Tongue (tissue), 1 donor: ENCODE measurements at regions not wholly inside any gene's neighbourhood (a gene's known extent, or its start where the extent isn't known, plus 50 kb on each side); places are given as distances from the start of the nearest gene placed in this dataset.

Source experiments
- DNase-seq: peaks from one replicate; pipeline ENCODE4 v3.0.0-alpha.2; 2015

DNA sequence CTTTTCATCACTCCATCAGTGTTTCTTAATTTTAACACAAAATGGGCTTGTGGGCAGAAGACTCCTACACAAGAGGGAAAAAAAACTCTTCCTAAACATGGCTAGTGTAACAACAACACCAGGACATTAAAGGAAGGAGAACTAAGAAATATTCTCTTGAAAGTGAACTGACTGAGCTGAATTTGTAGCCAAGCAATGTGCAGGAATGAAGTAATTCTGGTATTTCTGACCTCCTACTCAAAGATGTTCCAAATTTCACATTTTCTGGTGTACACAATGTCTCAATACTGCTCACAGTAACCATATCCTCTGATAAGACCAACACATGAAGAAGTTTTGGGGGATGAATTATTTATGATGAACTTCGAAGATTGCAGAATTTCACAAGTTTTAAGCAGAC is 357.3 kb downstream of the DUSP6 start:
- DNase-seq: no peak

DNA sequence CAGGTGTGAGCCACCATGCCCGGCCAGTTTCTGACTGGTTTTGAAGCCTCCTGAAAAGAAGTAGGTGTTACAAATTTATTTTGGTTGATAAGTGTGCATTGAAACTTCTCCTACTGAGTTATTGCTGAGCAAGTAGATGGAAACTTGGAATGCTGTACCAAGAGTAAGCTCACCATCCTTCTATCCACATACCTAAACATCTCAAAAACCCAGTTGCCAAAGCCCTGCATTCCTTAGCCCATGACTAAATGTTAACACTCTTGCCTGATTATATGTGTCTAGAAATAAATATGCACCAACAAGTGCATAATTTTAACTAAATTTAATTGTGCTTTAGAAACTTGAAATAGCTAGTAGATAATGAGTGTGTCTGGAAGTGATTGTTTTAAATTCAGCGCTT is 357.8 kb downstream of the DUSP6 start:
- DNase-seq: no peak

DNA sequence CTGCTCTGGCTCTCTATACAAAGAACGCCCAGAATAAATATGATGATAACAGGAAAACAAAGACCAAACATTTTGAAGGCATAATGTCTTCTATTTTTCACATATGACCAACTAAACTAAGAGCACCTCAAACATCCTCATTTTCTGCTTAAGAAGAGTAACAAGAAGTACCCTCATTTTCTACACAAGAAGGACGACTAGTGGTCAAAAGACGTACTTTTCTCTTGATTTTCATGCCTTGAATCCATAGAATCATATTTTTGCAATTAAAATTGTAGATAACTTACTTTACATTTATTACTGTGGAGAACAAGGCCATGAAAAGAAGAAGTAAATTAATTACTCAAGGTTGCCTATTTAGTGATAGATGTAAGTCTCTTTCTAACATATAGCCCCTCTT is 358.6 kb downstream of the DUSP6 start:
- DNase-seq: peak; percentile 62

DNA sequence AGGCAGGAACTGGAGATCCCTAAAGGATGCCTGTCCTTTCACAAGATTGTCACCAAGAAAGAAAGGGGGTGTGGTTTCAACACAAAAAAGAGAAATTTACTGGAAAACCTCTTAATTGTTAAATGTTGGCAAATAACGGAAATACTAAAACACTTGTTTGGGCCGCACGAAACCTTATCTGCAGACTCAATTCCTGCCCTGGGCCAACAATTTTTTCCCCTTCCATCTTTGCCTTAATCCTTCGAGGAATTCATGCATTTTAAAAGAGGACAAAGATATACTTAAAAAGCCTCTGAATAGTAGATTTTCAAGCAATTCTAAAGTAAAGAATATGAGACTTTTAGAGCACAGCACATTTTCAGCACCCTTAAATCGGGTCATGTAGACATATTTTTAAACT is 366.2 kb downstream of the DUSP6 start:
- DNase-seq: no peak

DNA sequence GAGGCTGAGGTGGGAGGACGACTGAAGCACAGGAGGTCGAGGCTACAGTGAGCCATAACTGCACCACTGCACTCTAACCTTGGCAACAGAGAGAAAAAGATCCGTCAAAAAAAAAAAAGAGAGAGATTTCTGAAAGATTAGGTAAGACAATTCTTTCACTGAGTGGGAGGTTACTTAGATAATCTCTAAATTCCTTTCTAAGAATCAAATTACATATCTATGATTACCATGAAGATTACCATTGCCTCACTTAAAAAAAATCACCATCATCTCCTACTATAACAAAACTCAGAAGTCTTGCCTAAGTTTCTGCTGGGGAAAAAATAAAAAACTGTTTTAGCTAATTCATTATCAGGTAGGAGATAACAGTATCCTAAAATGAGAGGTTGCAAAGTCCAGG is 366.7 kb downstream of the DUSP6 start:
- DNase-seq: no peak

DNA sequence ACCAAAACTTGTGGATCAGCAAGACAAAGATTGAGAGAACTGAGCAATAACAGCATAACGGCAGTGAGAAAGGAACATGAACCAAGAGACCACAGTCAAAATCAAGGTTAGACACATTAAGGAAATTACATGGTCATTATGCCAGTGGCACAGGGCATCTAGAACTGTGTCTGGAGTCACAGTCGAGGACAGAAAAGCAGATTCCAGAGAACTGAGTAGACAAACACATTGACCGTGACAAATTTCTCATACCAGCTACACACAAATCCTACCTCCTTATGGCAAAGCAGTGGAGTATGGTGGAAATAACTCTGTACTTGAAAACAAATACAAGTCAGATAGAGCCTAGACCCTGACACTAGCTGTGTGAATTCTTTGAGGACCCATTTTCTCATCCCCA is 367.3 kb downstream of the DUSP6 start:
- DNase-seq: no peak

DNA sequence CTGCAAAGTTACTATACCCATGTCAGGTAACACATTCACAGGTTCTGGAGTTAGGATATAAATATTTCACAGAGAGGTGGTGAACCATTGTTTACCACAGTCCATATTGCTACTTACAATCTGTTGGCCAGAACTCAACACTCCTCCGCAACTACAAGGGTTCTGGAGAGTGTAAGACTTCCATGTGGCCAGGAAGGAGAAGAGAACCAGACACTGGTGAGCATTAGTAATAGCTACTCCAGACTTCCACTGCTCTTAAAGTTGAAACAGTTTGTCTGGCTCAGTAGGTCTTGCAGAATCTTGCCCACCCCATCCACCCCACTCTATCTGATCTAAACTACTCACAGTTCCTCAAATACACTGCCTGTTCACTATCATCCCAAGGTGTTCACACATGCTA is 369.6 kb downstream of the DUSP6 start:
- DNase-seq: no peak

DNA sequence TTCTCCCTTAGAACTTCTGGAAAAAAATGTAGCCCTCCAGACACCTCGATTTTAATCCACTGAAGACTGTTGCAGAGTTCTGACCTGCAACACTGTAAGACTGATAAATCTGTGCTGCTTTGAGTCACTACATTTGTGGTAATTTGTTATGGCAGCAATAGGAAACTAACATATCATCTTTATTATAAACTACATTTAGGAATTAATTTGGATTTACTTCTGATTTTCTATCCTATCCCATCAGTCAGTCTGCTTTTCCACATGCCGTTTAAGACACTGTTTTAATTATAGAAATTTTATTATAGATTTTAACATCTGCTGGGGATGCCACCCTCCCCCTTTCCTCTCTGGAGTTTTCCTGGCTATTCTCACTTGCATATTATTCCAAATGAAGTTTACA is 375.2 kb downstream of the DUSP6 start:
- no peak for DNase-seq

DNA sequence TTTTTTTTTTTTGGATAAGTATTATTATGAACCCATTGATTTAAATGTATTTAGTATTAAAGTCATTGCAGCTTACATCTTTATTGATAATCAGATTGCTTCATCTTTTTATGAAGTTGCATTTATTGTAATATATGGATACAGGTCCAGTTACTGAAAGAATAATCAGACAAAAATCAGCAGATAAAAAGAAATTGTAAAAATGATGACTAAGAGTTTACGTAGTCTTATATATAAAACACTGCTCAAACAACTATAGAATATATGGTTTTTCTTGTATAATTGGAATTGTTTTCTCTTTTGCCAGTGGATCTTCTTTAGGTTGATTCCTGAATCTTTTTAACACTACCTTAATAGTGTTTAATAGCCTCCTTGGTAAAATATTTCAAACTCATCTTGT is 378.3 kb downstream of the DUSP6 start:
- DNase-seq: no peak

DNA sequence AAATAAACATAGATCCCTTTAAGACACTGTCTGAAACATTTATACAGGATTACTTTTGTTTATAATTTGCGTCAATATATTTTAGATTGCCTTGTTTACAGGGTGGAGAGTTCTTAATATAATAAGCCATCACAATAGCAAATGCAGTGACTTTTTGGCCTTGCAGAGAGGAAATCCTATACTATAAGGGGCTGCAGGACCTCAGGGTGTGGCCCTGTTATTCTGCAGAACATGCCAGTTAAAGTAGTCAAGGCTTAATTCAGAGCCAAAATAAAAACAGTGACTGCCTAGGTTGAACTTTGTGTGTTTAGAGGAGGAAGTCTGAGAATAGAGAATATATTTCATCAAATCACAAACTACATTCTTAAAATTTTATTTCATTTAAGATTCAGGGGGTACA is 381.6 kb downstream of the DUSP6 start:
- no peak for DNase-seq

DNA sequence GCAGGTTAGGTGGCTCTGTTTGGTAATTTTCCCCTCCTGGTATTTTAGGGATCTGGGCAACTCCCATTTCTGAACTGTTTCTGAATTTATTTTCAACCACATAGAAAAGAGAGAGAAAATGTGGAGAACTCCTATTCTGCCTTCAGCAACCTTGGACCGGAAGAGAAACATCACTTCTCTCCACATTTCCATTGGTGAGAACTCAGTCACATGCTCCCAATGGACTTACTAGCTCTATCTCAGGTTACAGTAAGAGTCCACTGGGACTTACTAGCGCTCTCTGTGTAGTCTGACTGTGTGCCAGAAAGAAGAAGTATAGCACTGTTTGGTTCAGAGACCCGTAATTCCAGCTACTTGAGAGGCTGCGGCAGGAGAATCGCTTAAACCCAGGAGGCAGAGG is 383.2 kb downstream of the DUSP6 start:
- DNase-seq: no peak

DNA sequence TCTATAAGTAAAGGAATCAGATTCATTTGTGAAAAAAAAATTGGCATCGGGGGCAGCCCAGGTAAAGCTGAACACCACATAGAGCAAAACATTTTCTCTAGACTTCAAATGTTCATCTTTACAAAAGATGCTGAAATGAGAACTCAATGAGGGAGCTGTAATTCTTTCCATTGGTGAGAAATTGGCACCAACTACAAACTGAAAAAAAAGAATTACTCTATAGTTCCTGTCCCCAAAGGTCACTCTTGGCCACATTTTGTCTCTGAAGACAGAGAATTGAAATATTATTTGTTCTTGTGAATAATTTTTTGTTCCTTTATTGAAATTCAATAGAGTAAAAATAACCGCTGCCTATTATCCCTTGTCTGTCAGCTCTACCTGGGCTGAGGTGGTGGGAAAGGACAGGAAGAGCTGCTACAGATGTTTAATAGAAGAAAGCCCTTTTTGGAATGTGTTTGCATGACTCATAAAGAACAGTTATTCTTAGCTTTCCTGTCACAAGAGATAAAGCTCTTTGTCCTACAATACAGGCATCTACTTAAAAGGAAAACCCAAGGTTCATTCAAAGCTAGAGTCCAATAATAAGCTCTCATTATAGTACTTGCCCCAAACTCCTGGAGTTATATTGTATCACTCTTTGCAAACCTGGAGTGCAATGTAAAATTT is 380.1 kb upstream of the KITLG start:
- DNase-seq: no peak

DNA sequence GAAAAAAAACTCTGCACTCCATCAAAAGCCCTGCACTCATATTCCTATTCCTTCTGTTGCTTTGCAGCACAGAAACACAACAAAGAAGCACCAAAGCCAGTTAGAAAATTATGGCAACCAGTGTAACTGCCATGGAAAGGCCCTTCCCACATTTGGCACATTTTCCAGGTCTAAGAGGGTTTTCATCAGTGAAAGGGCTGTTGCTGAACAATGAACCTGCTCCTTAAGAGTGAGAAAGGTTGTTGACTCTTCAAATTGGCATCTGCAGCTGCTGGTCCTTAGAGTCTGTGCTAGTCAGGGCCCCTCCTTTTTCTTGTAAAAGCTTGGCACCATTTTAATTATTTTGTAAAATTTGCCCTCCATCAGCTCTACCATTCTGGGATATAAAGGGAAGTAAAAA is 378.7 kb upstream of the KITLG start:
- DNase-seq: no peak

DNA sequence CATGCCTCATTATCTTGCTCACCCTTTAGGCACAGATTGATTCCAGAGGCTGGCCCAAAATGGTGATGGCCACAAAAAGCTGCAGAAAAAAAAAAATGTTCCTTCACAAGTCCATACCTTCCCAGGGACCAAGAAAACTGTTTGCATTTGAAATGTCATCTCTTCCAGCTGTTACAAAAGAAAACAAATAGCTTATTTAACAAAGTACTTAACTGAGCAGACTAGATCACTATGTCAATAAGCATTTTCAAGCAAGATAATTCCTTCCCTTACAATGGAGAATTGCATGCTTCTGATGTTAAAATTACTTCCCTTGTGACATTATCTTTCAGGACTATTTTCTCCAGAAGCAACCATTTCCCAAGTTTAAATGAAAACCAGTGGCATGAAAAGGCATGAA is 377.9 kb upstream of the KITLG start:
- DNase-seq: peak; percentile 6

DNA sequence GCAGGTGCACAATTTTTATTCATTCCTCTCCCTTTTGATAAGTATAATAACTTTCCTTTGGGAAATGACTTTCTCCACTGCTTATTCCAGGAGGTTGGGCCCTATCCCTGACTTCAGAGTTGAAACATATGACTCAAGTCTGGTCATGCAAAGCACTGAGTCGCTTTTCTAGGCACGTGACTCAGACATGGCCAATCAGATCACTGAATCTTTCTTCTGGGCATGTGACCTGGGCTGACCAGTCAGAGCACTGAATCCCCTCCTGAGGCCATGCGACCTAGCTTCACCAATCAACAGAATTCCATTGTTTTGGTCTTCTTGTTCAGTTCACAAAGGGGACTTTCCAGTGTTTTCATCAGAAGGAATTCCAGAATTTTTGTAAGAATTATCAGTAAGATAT is 377.1 kb upstream of the KITLG start:
- DNase-seq: no peak

DNA sequence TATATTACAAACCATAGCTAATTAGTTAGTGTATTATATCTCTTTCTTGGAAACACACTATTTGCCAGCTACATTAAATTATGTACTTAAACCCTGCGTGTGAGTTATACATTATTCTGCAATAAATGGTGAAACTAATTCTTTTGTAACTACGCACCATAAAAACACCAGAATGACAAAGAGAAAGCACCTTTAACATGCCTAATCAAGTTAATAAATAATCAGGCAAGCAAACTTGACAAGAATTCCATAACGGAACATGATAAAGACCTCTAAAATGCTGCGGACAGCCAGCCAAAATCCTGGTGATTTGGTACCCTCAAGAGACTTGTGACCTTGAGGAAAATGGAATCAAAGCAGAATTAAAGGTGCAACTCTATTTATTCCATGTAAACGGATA is 375.3 kb upstream of the KITLG start:
- DNase-seq: no peak

DNA sequence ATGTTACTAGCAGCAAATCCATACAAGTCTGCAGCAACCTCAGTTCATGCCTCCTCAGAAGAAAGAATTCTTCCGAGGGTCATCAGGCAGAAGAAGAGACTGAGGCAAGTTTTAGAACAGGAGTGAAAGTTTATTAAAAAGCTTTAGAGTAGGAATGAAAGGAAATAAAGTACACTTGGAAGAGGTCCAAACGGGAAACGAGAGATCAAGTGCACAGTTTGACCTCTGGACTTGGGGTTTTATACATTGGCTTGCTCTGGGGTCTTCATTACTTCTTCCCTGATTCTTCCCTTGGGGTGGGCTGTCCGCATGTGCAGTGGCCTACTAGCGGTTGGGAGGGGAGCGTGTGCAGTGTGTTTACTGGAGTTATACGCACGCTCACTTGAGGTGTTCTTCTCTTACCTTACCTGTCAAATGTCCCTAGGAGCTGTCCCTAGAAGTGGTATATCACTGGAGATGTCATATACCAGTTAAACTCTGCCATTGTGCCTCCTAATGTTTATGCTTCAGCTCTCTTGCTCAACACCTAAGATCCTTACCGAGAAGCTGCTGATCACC is 372.8 kb upstream of the KITLG start:
- DNase-seq: no peak

DNA sequence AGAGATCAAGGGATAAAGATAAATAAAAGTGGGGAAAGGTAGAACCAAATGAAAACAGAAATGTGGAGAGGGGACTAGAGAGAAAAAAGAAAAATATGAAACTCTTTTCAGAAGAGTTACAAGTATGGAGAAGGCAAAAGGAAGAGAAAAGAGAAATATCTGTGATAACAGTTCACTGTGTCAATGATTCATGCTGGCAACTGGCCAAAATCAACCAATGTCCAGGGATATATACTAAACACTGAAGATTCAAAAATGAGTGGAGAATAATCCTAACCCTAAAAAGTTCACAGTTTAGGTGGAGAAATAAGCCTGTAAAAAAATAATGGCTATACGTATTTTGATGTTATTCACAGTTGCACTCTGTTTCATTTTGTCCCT is 372.3 kb upstream of the KITLG start:
- DNase-seq: no peak

DNA sequence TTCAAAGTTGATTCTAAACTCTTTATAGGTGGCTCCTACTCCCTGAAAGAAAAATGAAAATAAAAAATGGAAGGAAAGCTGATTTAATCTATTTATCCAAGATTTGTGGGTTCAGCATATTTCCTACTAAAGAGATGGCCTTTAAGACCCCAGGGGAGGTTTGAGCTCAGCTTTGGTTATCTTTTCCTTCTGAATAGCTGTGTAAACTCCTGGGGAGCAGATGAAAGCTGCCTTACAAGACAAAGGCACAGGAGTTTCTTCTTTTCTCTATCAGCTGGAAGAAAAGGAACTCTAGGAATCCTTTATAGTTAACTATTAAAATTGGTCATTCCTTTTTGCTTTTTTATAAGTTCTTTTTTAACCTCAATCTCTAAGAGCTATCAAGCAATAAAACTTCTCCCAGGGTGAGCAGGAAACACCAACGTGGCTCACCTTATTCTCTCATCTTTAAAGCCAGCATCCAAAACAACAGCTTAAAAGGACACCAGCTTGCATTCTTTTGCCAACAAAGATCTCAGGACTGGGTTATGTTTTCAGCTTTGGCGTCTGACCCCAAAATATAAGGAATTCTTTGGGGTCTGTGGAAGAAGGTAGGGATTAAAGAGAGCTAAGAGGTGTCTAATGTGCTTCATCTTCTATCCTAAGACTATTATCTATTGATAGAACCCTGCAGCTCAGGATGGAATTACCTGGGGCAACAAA is 371.7 kb upstream of the KITLG start:
- DNase-seq: no peak

DNA sequence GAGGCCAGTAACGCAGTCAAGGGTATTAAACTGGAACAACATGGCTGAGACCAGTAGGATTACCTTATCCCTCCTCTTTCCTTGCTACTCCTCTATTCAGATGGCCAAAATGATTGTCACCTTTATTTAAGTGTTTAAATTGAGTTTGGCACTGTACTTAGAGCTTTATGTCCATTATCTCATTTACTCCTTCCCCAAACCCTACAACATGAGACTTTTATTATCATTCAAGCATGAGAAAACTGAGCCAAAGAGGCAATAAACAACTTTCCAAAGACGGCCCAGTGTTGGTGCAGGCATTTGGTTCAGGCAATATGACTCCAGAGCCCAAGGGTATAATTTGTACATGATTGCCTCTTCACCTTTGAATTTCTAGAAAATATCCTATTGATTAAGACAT is 370.9 kb upstream of the KITLG start:
- DNase-seq: no peak

DNA sequence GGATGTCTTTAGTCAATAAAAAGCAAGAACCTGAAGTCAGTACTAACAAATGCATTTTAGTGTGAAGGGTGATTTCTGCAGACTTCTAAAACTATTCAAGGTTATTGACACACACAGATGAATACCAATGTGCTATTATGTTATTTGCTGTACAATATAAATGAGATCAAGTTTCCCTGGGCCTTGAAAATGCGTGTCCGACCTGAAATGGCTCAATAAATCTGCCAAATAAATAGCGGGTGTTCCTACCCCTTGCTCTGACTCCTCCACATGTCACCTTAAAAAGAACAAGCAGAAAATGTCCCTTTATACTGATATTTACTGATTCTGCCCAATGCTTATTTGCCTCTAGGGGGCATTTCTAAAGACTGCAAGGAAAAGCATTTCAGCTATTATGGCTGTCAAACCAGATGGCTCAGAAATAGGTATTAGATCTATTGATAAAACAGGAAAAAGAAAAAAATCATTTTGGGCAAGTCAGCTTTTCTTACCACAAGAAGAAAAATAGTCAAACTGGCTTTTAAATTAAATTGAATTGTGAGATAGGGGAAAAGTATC is 367.3 kb upstream of the KITLG start:
- DNase-seq: no peak

DNA sequence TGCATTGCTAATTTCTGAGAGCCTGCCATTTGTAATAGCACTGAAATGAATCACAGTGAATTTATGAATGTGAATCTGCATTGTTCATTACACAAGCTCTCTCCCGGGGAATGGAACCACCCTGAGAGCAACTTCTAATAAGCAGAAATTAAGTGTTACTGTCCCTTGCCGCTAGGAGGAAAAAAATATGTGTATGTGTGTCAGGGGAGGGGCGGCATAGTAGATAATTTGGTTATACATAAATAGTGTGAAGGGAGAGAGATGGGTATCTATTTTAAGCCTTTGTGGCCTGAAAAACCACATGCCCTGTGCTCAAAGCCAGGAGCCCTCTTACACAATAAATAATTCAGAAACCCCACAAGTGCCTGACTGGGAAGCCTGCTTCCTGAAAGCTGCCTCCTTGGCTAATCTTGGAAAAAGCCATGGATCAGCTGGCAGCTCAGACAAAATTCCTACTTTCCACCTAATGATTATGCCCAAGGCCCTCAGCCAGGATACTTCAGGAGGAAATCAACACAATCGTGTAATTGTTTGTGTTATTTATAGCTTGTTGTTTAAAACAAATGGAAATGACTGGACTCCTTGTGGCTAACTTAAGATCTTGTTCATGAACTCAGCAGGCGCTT is 366.2 kb upstream of the KITLG start:
- no peak for DNase-seq

DNA sequence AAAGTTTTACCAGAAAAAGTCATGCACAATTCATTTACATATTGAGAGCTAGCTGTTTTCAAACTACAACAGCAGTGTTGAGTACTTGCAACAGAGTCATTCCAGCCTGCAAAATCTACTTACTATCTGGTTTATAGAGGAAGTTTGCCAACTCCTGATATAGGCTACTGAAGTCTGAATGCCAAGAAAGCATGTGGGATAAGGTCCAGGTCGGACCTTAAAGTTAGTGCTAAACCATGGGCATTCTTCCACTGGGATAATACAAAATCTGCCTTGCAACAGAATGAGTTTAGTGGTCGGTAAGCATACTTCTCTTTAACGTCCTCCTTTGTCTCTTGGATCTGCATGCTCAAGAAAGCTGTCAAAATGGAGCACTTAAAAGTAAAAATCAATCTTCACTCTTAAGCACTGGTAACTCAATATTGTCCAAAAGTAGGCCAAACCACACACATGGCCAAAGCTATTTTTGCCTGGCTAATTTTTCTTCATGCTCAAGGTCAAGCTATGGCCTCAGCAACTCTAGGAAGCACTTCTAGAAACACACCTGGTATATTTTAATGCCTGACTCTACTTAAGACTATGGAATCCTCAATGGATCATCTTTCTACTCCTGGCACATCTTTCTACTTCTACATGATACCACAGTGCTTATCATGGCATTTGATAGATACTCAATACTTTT is 364.9 kb upstream of the KITLG start:
- no peak for DNase-seq
